ENCODE measurements at regions not wholly inside any gene's neighbourhood (a gene's known extent, or its start where the extent isn't known, plus 50 kb on each side); places are given as distances from the start of the nearest gene placed in this dataset.

- no peaks in the 10 kb centered on the region for H3K36me3 ChIP-seq (ENCODE audit: insufficient read depth, low read length)
- H3K4me1 ChIP-seq (ENCODE audit: insufficient read depth, low read length): no peaks in the 10 kb centered on the region
- Mint-ChIP-seq H3K36me3 (ENCODE audit: low read depth) (no peaks in the 10 kb centered on the region), H3K27me3 (no peaks in the 10 kb centered on the region), H3K9me3 (peaks cover 5% of the 10 kb centered on the region), H3K4me1 (ENCODE audit: low read depth) (no peaks in the 10 kb centered on the region), H3K27ac (no peak overlapping the region), H3K4me3 (no peak overlapping the region)
- no peaks in the 10 kb centered on the region for H3K27me3 ChIP-seq (ENCODE audit: control insufficient read depth in 1 of 2, insufficient read depth in 2 of 2, low read length in 2 of 2)
- no peak for TF ChIP-seq CTCF (IDR thresholded peaks at IDR 0.05)
- ATAC-seq (ENCODE audit: poor library complexity): no peak
- DNase-seq: no peak
- ChIA-PET CTCF (no interaction called here), POLR2A (no interaction called here)
- intact Hi-C loops (cut with DNase I, micrococcal nuclease): no loop called here
- no peak overlapping the region for H3K4me3 ChIP-seq (ENCODE audit: low read length)
- H3K9me3 ChIP-seq (ENCODE audit: control insufficient read depth in 1 of 2, insufficient read depth in 1 of 2, low read length in 2 of 2): no peaks in the 10 kb centered on the region
- no peak overlapping the region for H3K27ac ChIP-seq (ENCODE audit: low read depth in 1 of 2, low read length in 2 of 2)
Observed at GRCh38 chr2:228665232-228665631, 483.7 kb upstream of the SPHKAP start.

GRCh38 chr2:228658998-228659397 lies 477.5 kb upstream of the SPHKAP start:
- no peaks in the 10 kb centered on the region for H3K4me1 ChIP-seq (ENCODE audit: insufficient read depth, low read length)
- Mint-ChIP-seq H3K27me3 (no peaks in the 10 kb centered on the region), H3K4me3 (no peak overlapping the region), H3K27ac (no peak overlapping the region), H3K36me3 (ENCODE audit: low read depth) (no peaks in the 10 kb centered on the region), H3K9me3 (peaks cover 3% of the 10 kb centered on the region), H3K4me1 (ENCODE audit: low read depth) (no peaks in the 10 kb centered on the region)
- no peaks in the 10 kb centered on the region for H3K36me3 ChIP-seq (ENCODE audit: insufficient read depth, low read length)
- DNase-seq: no peak
- intact Hi-C loops (cut with DNase I, micrococcal nuclease): no loop called here
- ChIA-PET POLR2A (no interaction called here), CTCF (no interaction called here)
- H3K4me3 ChIP-seq (ENCODE audit: low read length): no peak overlapping the region
- no peaks in the 10 kb centered on the region for H3K9me3 ChIP-seq (ENCODE audit: control insufficient read depth in 1 of 2, insufficient read depth in 1 of 2, low read length in 2 of 2)
- no peak for TF ChIP-seq CTCF (IDR thresholded peaks at IDR 0.05)
- no peak for ATAC-seq (ENCODE audit: poor library complexity)
- H3K27ac ChIP-seq (ENCODE audit: low read depth in 1 of 2, low read length in 2 of 2): no peak overlapping the region
- H3K27me3 ChIP-seq (ENCODE audit: control insufficient read depth in 1 of 2, insufficient read depth in 2 of 2, low read length in 2 of 2): no peaks in the 10 kb centered on the region

- POLR2A ChIA-PET: no interaction called here
Observed at GRCh38 chr2:228657807-228658402, 476.4 kb upstream of the SPHKAP start.

More at GRCh38 chr2:228657807-228658402, 476.4 kb upstream of the SPHKAP start:
- no peaks in the 10 kb centered on the region for H3K4me1 ChIP-seq (ENCODE audit: insufficient read depth, low read length)
- no peaks in the 10 kb centered on the region for H3K27me3 ChIP-seq (ENCODE audit: control insufficient read depth in 1 of 2, insufficient read depth in 2 of 2, low read length in 2 of 2)
- DNase-seq (no peak), ATAC-seq (ENCODE audit: poor library complexity) (no peak)
- CTCF ChIA-PET: no interaction called here
- TF ChIP-seq CTCF (IDR thresholded peaks at IDR 0.05): no peak
- H3K36me3 ChIP-seq (ENCODE audit: insufficient read depth, low read length): no peaks in the 10 kb centered on the region
- no peaks in the 10 kb centered on the region for H3K9me3 ChIP-seq (ENCODE audit: control insufficient read depth in 1 of 2, insufficient read depth in 1 of 2, low read length in 2 of 2)
- no peak overlapping the region for H3K27ac ChIP-seq (ENCODE audit: low read depth in 1 of 2, low read length in 2 of 2)
- intact Hi-C loops (cut with DNase I, micrococcal nuclease): no loop called here
- no peaks in the 10 kb centered on the region for H3K4me1 Mint-ChIP-seq (ENCODE audit: low read depth)
- H3K27me3 Mint-ChIP-seq: no peaks in the 10 kb centered on the region
- no peak overlapping the region for H3K4me3 Mint-ChIP-seq
- H3K4me3 ChIP-seq (ENCODE audit: low read length): no peak overlapping the region
- no peak overlapping the region for H3K27ac Mint-ChIP-seq
- no peaks in the 10 kb centered on the region for H3K9me3 Mint-ChIP-seq
- H3K36me3 Mint-ChIP-seq (ENCODE audit: low read depth): no peaks in the 10 kb centered on the region

Data from CD4-positive, alpha-beta T cell (primary cell).